ENCODE measurements at regions not wholly inside any gene's neighbourhood (a gene's known extent, or its start where the extent isn't known, plus 50 kb on each side); places are given as distances from the start of the nearest gene placed in this dataset.

GRCh38 chr4:4808086-4808485 lies 51.4 kb upstream of the MSX1 start:
- no peaks in the 10 kb centered on the region for H3K4me1 Mint-ChIP-seq
- H3K4me3 Mint-ChIP-seq, result no peak overlapping the region
- H3K9me3 Mint-ChIP-seq, result peaks cover 6% of the 10 kb centered on the region
- H3K36me3 Mint-ChIP-seq, result no peaks in the 10 kb centered on the region
- H3K27me3 Mint-ChIP-seq, result peaks cover 8% of the 10 kb centered on the region
- no peak overlapping the region for H3K27ac Mint-ChIP-seq

- Mint-ChIP-seq H3K27ac (no peak overlapping the region), H3K4me1 (no peaks in the 10 kb centered on the region), H3K9me3 (peaks cover under 1% of the 10 kb centered on the region), H3K36me3 (no peaks in the 10 kb centered on the region), H3K4me3 (no peak overlapping the region), H3K27me3 (peaks cover 2% of the 10 kb centered on the region)
These were observed 53.6 kb upstream of the MSX1 start for GRCh38 chr4:4805887-4806286.

- H3K27me3 Mint-ChIP-seq, result peaks cover 2% of the 10 kb centered on the region
- peaks cover 1% of the 10 kb centered on the region for H3K9me3 Mint-ChIP-seq
- no peaks in the 10 kb centered on the region for H3K4me1 Mint-ChIP-seq
- no peak overlapping the region for H3K27ac Mint-ChIP-seq
- no peaks in the 10 kb centered on the region for H3K36me3 Mint-ChIP-seq
- no peak overlapping the region for H3K4me3 Mint-ChIP-seq
These were observed 55.6 kb upstream of the MSX1 start for GRCh38 chr4:4803912-4804296.

GRCh38 chr4:4803216-4803911 lies 56.1 kb upstream of the MSX1 start:
- Mint-ChIP-seq H3K4me1 (no peaks in the 10 kb centered on the region), H3K4me3 (no peak overlapping the region), H3K36me3 (no peaks in the 10 kb centered on the region), H3K27me3 (peaks cover 2% of the 10 kb centered on the region), H3K27ac (no peak overlapping the region), H3K9me3 (peaks cover 6% of the 10 kb centered on the region)

- no peak overlapping the region for H3K27ac Mint-ChIP-seq
- no peaks in the 10 kb centered on the region for H3K4me1 Mint-ChIP-seq
- H3K36me3 Mint-ChIP-seq, result no peaks in the 10 kb centered on the region
- peaks cover 4% of the 10 kb centered on the region for H3K27me3 Mint-ChIP-seq
- H3K9me3 Mint-ChIP-seq, result peaks cover 18% of the 10 kb centered on the region
- H3K4me3 Mint-ChIP-seq, result no peak overlapping the region
These were observed 58.6 kb upstream of the MSX1 start for GRCh38 chr4:4800646-4801408.

GRCh38 chr4:4794421-4794820 lies 65.0 kb upstream of the MSX1 start:
- Mint-ChIP-seq H3K27ac (no peak overlapping the region), H3K27me3 (peaks cover 2% of the 10 kb centered on the region), H3K9me3 (peaks cover 30% of the 10 kb centered on the region), H3K4me3 (no peak overlapping the region), H3K36me3 (peaks cover 6% of the 10 kb centered on the region), H3K4me1 (no peaks in the 10 kb centered on the region)

GRCh38 chr4:4792466-4792865 lies 67.0 kb upstream of the MSX1 start:
- peaks cover 28% of the 10 kb centered on the region for H3K9me3 Mint-ChIP-seq
- peaks cover 2% of the 10 kb centered on the region for H3K27me3 Mint-ChIP-seq
- no peak overlapping the region for H3K4me3 Mint-ChIP-seq
- no peak overlapping the region for H3K27ac Mint-ChIP-seq
- peaks cover 8% of the 10 kb centered on the region for H3K36me3 Mint-ChIP-seq
- no peaks in the 10 kb centered on the region for H3K4me1 Mint-ChIP-seq

GRCh38 chr4:4791299-4792111 lies 68.0 kb upstream of the MSX1 start:
- H3K4me1 Mint-ChIP-seq, result no peaks in the 10 kb centered on the region
- no peak overlapping the region for H3K4me3 Mint-ChIP-seq
- peaks cover 1% of the 10 kb centered on the region for H3K27me3 Mint-ChIP-seq
- H3K36me3 Mint-ChIP-seq, result peaks cover 8% of the 10 kb centered on the region
- H3K27ac Mint-ChIP-seq, result no peak overlapping the region
- peaks cover 24% of the 10 kb centered on the region for H3K9me3 Mint-ChIP-seq

- Mint-ChIP-seq H3K4me3 (no peak overlapping the region), H3K4me1 (no peaks in the 10 kb centered on the region), H3K36me3 (peaks cover 8% of the 10 kb centered on the region), H3K9me3 (peaks cover 25% of the 10 kb centered on the region), H3K27ac (no peak overlapping the region), H3K27me3 (no peaks in the 10 kb centered on the region)
These were observed 70.0 kb upstream of the MSX1 start for GRCh38 chr4:4789462-4789861.

- Mint-ChIP-seq H3K27me3 (no peaks in the 10 kb centered on the region), H3K27ac (no peak overlapping the region), H3K9me3 (peaks cover 21% of the 10 kb centered on the region), H3K4me3 (no peak overlapping the region), H3K36me3 (peaks cover 8% of the 10 kb centered on the region), H3K4me1 (no peaks in the 10 kb centered on the region)
These were observed 70.9 kb upstream of the MSX1 start for GRCh38 chr4:4788573-4788972.

GRCh38 chr4:4787421-4787820 lies 72.0 kb upstream of the MSX1 start:
- Mint-ChIP-seq H3K27ac (no peak overlapping the region), H3K4me3 (no peak overlapping the region), H3K9me3 (peaks cover 21% of the 10 kb centered on the region), H3K4me1 (no peaks in the 10 kb centered on the region), H3K36me3 (peaks cover 7% of the 10 kb centered on the region), H3K27me3 (no peaks in the 10 kb centered on the region)

GRCh38 chr4:4784379-4784778 lies 75.1 kb upstream of the MSX1 start:
- Mint-ChIP-seq H3K36me3 (peaks cover 3% of the 10 kb centered on the region), H3K9me3 (peaks cover 14% of the 10 kb centered on the region)

GRCh38 chr4:4783847-4784246 lies 75.6 kb upstream of the MSX1 start:
- Mint-ChIP-seq H3K36me3 (no peaks in the 10 kb centered on the region), H3K27ac (no peak overlapping the region), H3K27me3 (no peaks in the 10 kb centered on the region), H3K4me3 (no peak overlapping the region), H3K4me1 (no peaks in the 10 kb centered on the region), H3K9me3 (peaks cover 10% of the 10 kb centered on the region)

More at GRCh38 chr4:4784379-4784778, 75.1 kb upstream of the MSX1 start:
- H3K27me3 Mint-ChIP-seq, result no peaks in the 10 kb centered on the region
- H3K27ac Mint-ChIP-seq, result no peak overlapping the region
- no peaks in the 10 kb centered on the region for H3K4me1 Mint-ChIP-seq
- H3K4me3 Mint-ChIP-seq, result no peak overlapping the region

GRCh38 chr4:4782969-4783368 lies 76.5 kb upstream of the MSX1 start:
- H3K4me1 Mint-ChIP-seq, result no peaks in the 10 kb centered on the region
- H3K27ac Mint-ChIP-seq, result no peak overlapping the region
- no peaks in the 10 kb centered on the region for H3K36me3 Mint-ChIP-seq
- H3K4me3 Mint-ChIP-seq, result no peak overlapping the region
- peaks cover 9% of the 10 kb centered on the region for H3K9me3 Mint-ChIP-seq
- no peaks in the 10 kb centered on the region for H3K27me3 Mint-ChIP-seq

- H3K27me3 Mint-ChIP-seq, result no peaks in the 10 kb centered on the region
- H3K4me3 Mint-ChIP-seq, result no peak overlapping the region
- H3K36me3 Mint-ChIP-seq, result no peaks in the 10 kb centered on the region
- no peak overlapping the region for H3K27ac Mint-ChIP-seq
- peaks cover 4% of the 10 kb centered on the region for H3K9me3 Mint-ChIP-seq
- no peaks in the 10 kb centered on the region for H3K4me1 Mint-ChIP-seq
These were observed 77.3 kb upstream of the MSX1 start for GRCh38 chr4:4781936-4782707.
